SK-N-SH (cell line): ENCODE measurements at regions not wholly inside any gene's neighbourhood (a gene's known extent, or its start where the extent isn't known, plus 50 kb on each side); places are given as distances from the start of the nearest gene placed in this dataset.

ENCODE experiments used
- CTCF ChIA-PET: fragments of 300-600, 350-600 bp; formaldehyde crosslinking; extraction: SDS; loops from one replicate; lab custom pipeline; 2021; lab: Yijun Ruan, JAX
- POLR2A ChIA-PET: fragments of 350-600 bp; sonication (Branson Sonifier 250); formaldehyde crosslinking; extraction: SDS; loops from one replicate; lab custom pipeline; 2020; ENCODE audit warnings: antibody characterized with exemption, inconsistent platforms; lab: Yijun Ruan, JAX
- DNase-seq: peaks from one replicate; pipeline ENCODE4 v3.0.0; 2012
- H2AFZ ChIP-seq: fragments of 200-600 bp; sonication (generic); 2 replicates; pipeline ENCODE4 v1.8.1; 2016; ENCODE audit warnings: antibody characterized with exemption, mild to moderate bottlenecking, low read depth
- H3F3A ChIP-seq: fragments of 200-600 bp; sonication (generic); replicated peaks from 2 replicates; pipeline ENCODE3; 2016; ENCODE audit warnings: antibody characterized with exemption, mild to moderate bottlenecking; ENCODE audit not compliant: insufficient read depth
- H3K27ac ChIP-seq, 2 experiments: fragments of 200-500 bp in 1 of 2; fragments of 200-600 bp in 1 of 2; sonication (Bioruptor generic) in 1 of 2; sonication (generic), shearing (Covaris generic) in 1 of 2; 2 replicates each; pipeline versions ENCODE4 v1.5.1 to v1.6.1; 2014 to 2016; ENCODE audit warnings: low read depth in 2 of 2, inconsistent platforms in 1 of 2, low read length in 1 of 2, mild to moderate bottlenecking in 1 of 2, mixed read lengths in 1 of 2
- H3K27me3 ChIP-seq: fragments of 200-600 bp; sonication (generic), shearing (Covaris generic); 2 replicates; pipeline ENCODE4 v1.6.1; 2016; ENCODE audit warnings: mixed run types; ENCODE audit not compliant: insufficient read depth
- H3K36me3 ChIP-seq, 2 experiments: fragments of 200-500 bp in 1 of 2; fragments of 200-600 bp in 1 of 2; sonication (Bioruptor generic) in 1 of 2; sonication (generic) in 1 of 2; replicated peaks in 1 of 2; 2 replicates each; pipeline versions ENCODE3 to v1.5.1; 2014 to 2016; ENCODE audit warnings: low read length in 1 of 2, mild to moderate bottlenecking in 1 of 2; ENCODE audit not compliant: insufficient read depth in 2 of 2, control insufficient read depth in 1 of 2
- H3K4me1 ChIP-seq, 2 experiments: fragments of 200-500 bp in 1 of 2; fragments of 200-600 bp in 1 of 2; sonication (Bioruptor generic) in 1 of 2; sonication (generic), shearing (Covaris generic) in 1 of 2; 2 replicates each; pipeline versions ENCODE4 v1.5.1 to v1.6.1; 2014 to 2016; ENCODE audit warnings: low read depth in 1 of 2, low read length in 1 of 2, mixed run types in 1 of 2; ENCODE audit not compliant: insufficient read depth in 2 of 2, control insufficient read depth in 1 of 2
- H3K4me2 ChIP-seq: fragments of 200-600 bp; sonication (generic), shearing (Covaris generic); 2 replicates; pipeline ENCODE4 v1.6.1; 2017; ENCODE audit warnings: mixed run types
- H3K4me3 ChIP-seq, 2 experiments: fragments of 200-500 bp in 1 of 2; fragments of 200-600 bp in 1 of 2; sonication (Bioruptor generic) in 1 of 2; sonication (generic), shearing (Covaris generic) in 1 of 2; 2 replicates each; pipeline versions ENCODE4 v1.5.1 to v1.8.1; 2014 to 2016; ENCODE audit warnings: low read depth in 2 of 2, inconsistent platforms in 1 of 2, low read length in 1 of 2, mild to moderate bottlenecking in 1 of 2, mixed read lengths in 1 of 2, moderate library complexity in 1 of 2
- H3K79me2 ChIP-seq: fragments of 200-600 bp; sonication (generic); 2 replicates; pipeline ENCODE4 v1.8.1; 2017; ENCODE audit warnings: mild to moderate bottlenecking; ENCODE audit not compliant: insufficient read depth
- H3K9ac ChIP-seq: fragments of 200-600 bp; sonication (generic); 2 replicates; pipeline ENCODE4 v1.6.1; 2017; ENCODE audit warnings: mixed run types
- H3K9me2 ChIP-seq: fragments of 200-600 bp; sonication (generic); 2 replicates; pipeline ENCODE4 v1.6.1; 2017; ENCODE audit warnings: mixed run types
- H3K9me3 ChIP-seq: fragments of 200-600 bp; sonication (generic); 2 replicates; pipeline ENCODE4 v1.6.1; 2017; ENCODE audit warnings: mixed run types, mild to moderate bottlenecking, moderate library complexity
- H4K20me1 ChIP-seq: fragments of 200-600 bp; sonication (generic); 2 replicates; pipeline ENCODE4 v1.6.1; 2017; ENCODE audit warnings: mild to moderate bottlenecking, mixed run types; ENCODE audit not compliant: insufficient read depth
- CTCF ChIP-seq: fragments of 200-600 bp; sonication (generic); IDR thresholded peaks from 2 replicates; pipeline ENCODE4 v1.6.1; 2017; ENCODE audit warnings: antibody characterized with exemption, mild to moderate bottlenecking, moderate library complexity
- FOSL2 ChIP-seq: IDR thresholded peaks from 2 replicates; pipeline ENCODE4 v1.4.0; 2012; ENCODE audit warnings: low read depth, mild to moderate bottlenecking, moderate library complexity, borderline replicate concordance
- FOXJ3 ChIP-seq: sonication (generic); formaldehyde crosslinking; IDR thresholded peaks from 2 replicates; pipeline ENCODE4 v1.5.1; 2020; ENCODE audit warnings: mild to moderate bottlenecking, missing genetic modification reagents
- FOXM1 ChIP-seq: IDR thresholded peaks from 2 replicates; pipeline ENCODE4 v1.4.0; 2012; ENCODE audit warnings: low read depth, mild to moderate bottlenecking
- GABPA ChIP-seq: IDR thresholded peaks from 2 replicates; pipeline ENCODE4 v1.4.0; 2012; ENCODE audit warnings: low read depth, mild to moderate bottlenecking
- PBX3 ChIP-seq: IDR thresholded peaks from 2 replicates; pipeline ENCODE4; 2012
- POLR2AphosphoS5 ChIP-seq: IDR thresholded peaks from 2 replicates; pipeline ENCODE4 v1.6.1; 2012; ENCODE audit warnings: low read depth, low read length
- REST ChIP-seq: IDR thresholded peaks from 2 replicates; pipeline ENCODE4 v1.6.1; 2012; ENCODE audit warnings: mild to moderate bottlenecking, low read depth, low read length, moderate library complexity
- RFX5 ChIP-seq: IDR thresholded peaks from 2 replicates; pipeline ENCODE4 v1.6.1; 2012; ENCODE audit warnings: mild to moderate bottlenecking, improper control_type of control experiment, low read length
- RXRA ChIP-seq: IDR thresholded peaks from 2 replicates; pipeline ENCODE4 v1.4.0; 2012; ENCODE audit warnings: low read depth, mild to moderate bottlenecking, borderline replicate concordance
- SIN3A ChIP-seq: IDR thresholded peaks from 2 replicates; pipeline ENCODE4 v1.6.1; 2012; ENCODE audit warnings: low read depth, mild to moderate bottlenecking, low read length, moderate library complexity, borderline replicate concordance
- TEAD4 ChIP-seq: IDR thresholded peaks from 2 replicates; pipeline ENCODE4 v1.4.0; 2012; ENCODE audit warnings: mild to moderate bottlenecking, borderline replicate concordance; ENCODE audit not compliant: insufficient read depth
- WGBS: methylation state at CpG from one replicate; pipeline ENCODE4 v1.1.6; 2017; ENCODE audit warnings: low lambda C conversion rate; 5-methylcytosine and 5-hydroxymethylcytosine counted together

- 48% methylated on average over 2 of the region's 2 CpGs for WGBS
- Histone ChIP-seq H2AFZ (peak overlapping the region; percentile 3; the same call in 1 of the 2 replicates), H3K4me2 (peak overlapping the region; percentile 41; the same call in 1 of the 2 replicates), H3K4me3 (no peak overlapping the region), H3F3A (peaks cover 4% of the 10 kb centered on the region), H3K4me1 (peaks cover 0 to 19% of the 10 kb centered on the region in 2 experiments; a peak in 2 of 4 replicates), H3K27me3 (no peaks in the 10 kb centered on the region), H4K20me1 (no peaks in the 10 kb centered on the region), H3K9me3 (peaks cover 16% of the 10 kb centered on the region), H3K9ac (no peak overlapping the region), H3K27ac (peak overlapping the region in 1 of 2 experiments; percentile 40; a peak in 2 of 4 replicates), H3K79me2 (no peaks in the 10 kb centered on the region), H3K9me2 (no peaks in the 10 kb centered on the region), H3K36me3 (no peaks in the 10 kb centered on the region)
- no peak for DNase-seq
- TF ChIP-seq RFX5, result no peak
- peak; percentile 19; the same call in 1 of the 2 replicates for TF ChIP-seq FOSL2
- CTCF ChIA-PET, result interaction anchor here (0.6 kb wide), 1 partner anchor 20 kb away, joined by 3 read pairs; no protein-coding TSS in a partner anchor
- POLR2A ChIA-PET, result no interaction called here
These were observed 60.8 kb upstream of the NAMPT start for GRCh38 chr7:106345421-106346166.

GRCh38 chr7:106344861-106345260 is 60.1 kb upstream of the NAMPT start:
- H3K36me3 ChIP-seq, result no peaks in the 10 kb centered on the region
- WGBS, result 91% methylated on average over 4 of the region's 4 CpGs
- H2AFZ ChIP-seq, result no peak overlapping the region
- ChIA-PET CTCF (interaction anchor here (0.6 kb wide), 1 partner anchor 190 kb away, joined by 3 read pairs; no protein-coding TSS in a partner anchor), POLR2A (no interaction called here)
- H3K4me1 ChIP-seq, result peaks cover 0 to 19% of the 10 kb centered on the region in 2 experiments; a peak in 2 of 4 replicates
- TF ChIP-seq PBX3 (no peak), POLR2AphosphoS5 (no peak), REST (no peak), FOXM1 (no peak), SIN3A (no peak), GABPA (no peak), TEAD4 (no peak), CTCF (no peak), FOXJ3 (CRISPR knock-in tag) (no peak), RXRA (no peak)
- TF ChIP-seq, all 33 proteins: peak for 0
- Histone ChIP-seq H3K4me2 (no peak overlapping the region), H3K9ac (no peak overlapping the region), H3K4me3 (no peak overlapping the region), H3K9me3 (peaks cover 16% of the 10 kb centered on the region), H3F3A (peaks cover 4% of the 10 kb centered on the region), H3K27ac (no peak overlapping the region), H3K27me3 (no peaks in the 10 kb centered on the region), H3K79me2 (no peaks in the 10 kb centered on the region), H3K9me2 (no peaks in the 10 kb centered on the region), H4K20me1 (no peaks in the 10 kb centered on the region)
- no peak for DNase-seq
